H1 (cell line): ENCODE measurements at regions not wholly inside any gene's neighbourhood (a gene's known extent, or its start where the extent isn't known, plus 50 kb on each side); places are given as distances from the start of the nearest gene placed in this dataset.

Source experiments
- EGR1 ChIP-seq: IDR thresholded peaks from 2 replicates; pipeline ENCODE4 v1.6.1; 2011; ENCODE audit warnings: low read depth, low read length, borderline replicate concordance
- HDAC6 ChIP-seq: IDR thresholded peaks from one replicate; pipeline ENCODE4 v1.7.1; 2012; ENCODE audit warnings: low read depth, mild to moderate bottlenecking, inconsistent platforms, low read length, moderate library complexity
- JUND ChIP-seq: IDR thresholded peaks from 2 replicates; pipeline ENCODE4 v1.6.1; 2011; ENCODE audit warnings: mild to moderate bottlenecking, improper control_type of control experiment, low read length
- POLR2A ChIP-seq, 2 experiments: IDR thresholded peaks; 1 replicate in 1 of 2; 2 replicates in 1 of 2; pipeline ENCODE4 v1.6.1; 2011; ENCODE audit warnings: low read depth in 2 of 2, low read length in 2 of 2, mild to moderate bottlenecking in 2 of 2; ENCODE audit errors: control extremely low read depth in 1 of 2
- SRF ChIP-seq: IDR thresholded peaks from 2 replicates; pipeline ENCODE4 v1.6.1; 2011; ENCODE audit warnings: mild to moderate bottlenecking, low read depth, low read length, moderate library complexity
- TF ChIP-seq, protein P1 (sequence below), 3 experiments: IDR thresholded peaks; 1 replicate in 2 of 3; 2 replicates in 1 of 3; pipeline versions ENCODE4 v1.5.1 to v1.6.1; 2011; ENCODE audit warnings: low read length in 3 of 3, mild to moderate bottlenecking in 3 of 3, inconsistent platforms in 2 of 3, low read depth in 1 of 3, moderate library complexity in 1 of 3; ENCODE audit not compliant: insufficient read depth in 1 of 3; ENCODE audit errors: control extremely low read depth in 1 of 3

DNA sequence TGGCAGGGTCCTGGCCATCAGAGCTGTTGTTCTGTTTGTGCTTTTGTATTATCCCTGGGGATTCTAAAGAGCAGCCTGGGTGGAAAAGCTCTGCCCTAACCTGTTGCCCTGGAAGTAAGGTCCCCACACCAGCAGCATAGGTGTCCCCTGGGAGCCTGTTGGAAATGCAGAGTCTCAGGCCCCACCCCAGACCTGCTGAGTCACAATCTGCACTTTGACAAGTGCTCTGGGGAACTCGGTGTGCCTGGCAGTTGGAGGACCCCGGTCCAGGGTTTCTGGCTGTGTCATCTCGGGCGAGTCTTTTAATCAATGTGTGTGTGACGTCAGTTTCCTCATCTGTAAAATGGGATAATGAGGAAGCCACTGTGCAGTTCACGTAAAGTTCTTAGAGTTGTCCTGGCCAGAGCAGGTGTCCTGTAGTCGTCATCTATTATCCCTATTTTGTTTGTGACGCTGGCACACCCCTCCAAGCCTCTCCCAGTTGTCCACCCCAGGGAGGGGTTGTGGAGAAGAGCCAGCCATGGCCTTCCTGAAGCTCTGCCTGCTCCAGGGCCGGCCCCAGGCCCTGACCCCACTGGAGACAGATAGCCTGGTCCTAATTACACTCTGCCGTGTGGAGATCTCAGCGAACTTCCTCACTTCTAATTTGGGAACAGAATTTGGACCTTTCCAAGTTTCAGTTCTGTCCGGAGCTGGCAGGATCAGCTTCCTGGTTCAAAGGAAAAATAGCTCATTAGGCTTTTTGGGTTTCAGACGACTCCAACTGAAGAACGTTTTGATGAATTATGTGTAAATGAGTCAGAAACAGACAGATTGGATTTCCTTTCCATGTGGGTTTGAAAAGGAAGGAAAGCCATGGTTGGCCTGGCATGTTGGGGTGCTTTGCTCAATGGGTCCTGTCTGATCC, 295.7 kb upstream of the FOXF1 start:
- TF ChIP-seq POLR2A (IDR thresholded peaks at IDR 0.05; ENCODE audit: control extremely low read depth in 1 of 2, low read depth in 2 of 2, low read length in 2 of 2) = no peak
- TF ChIP-seq JUND = no peak
- no peak for TF ChIP-seq SRF
- no peak for TF ChIP-seq EGR1
- TF ChIP-seq HDAC6 = no peak
- TF ChIP-seq, protein P1, sequence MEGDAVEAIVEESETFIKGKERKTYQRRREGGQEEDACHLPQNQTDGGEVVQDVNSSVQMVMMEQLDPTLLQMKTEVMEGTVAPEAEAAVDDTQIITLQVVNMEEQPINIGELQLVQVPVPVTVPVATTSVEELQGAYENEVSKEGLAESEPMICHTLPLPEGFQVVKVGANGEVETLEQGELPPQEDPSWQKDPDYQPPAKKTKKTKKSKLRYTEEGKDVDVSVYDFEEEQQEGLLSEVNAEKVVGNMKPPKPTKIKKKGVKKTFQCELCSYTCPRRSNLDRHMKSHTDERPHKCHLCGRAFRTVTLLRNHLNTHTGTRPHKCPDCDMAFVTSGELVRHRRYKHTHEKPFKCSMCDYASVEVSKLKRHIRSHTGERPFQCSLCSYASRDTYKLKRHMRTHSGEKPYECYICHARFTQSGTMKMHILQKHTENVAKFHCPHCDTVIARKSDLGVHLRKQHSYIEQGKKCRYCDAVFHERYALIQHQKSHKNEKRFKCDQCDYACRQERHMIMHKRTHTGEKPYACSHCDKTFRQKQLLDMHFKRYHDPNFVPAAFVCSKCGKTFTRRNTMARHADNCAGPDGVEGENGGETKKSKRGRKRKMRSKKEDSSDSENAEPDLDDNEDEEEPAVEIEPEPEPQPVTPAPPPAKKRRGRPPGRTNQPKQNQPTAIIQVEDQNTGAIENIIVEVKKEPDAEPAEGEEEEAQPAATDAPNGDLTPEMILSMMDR (IDR thresholded peaks at IDR 0.05; ENCODE audit: control extremely low read depth in 1 of 3, insufficient read depth in 1 of 3, low read depth in 1 of 3, low read length in 3 of 3) = no peak
